Testis (tissue), 2 donors: ENCODE measurements at regions not wholly inside any gene's neighbourhood (a gene's known extent, or its start where the extent isn't known, plus 50 kb on each side); places are given as distances from the start of the nearest gene placed in this dataset.

Experiments used
- CTCF ChIP-seq, 3 experiments: fragments of 450-650 bp in 2 of 3; fragments of 200-600 bp in 1 of 3; sonication (generic) in 1 of 3; IDR thresholded peaks; one replicate each; pipeline ENCODE4 v1.5.1; 2016 to 2019; ENCODE audit warnings: antibody characterized with exemption in 3 of 3, mild to moderate bottlenecking in 2 of 3, moderate library complexity in 1 of 3
- POLR2A ChIP-seq: fragments of 450-650 bp; IDR thresholded peaks from one replicate; pipeline ENCODE4 v1.6.1; 2017; ENCODE audit warnings: antibody characterized with exemption, mild to moderate bottlenecking, moderate library complexity

- no peak for TF ChIP-seq CTCF (IDR thresholded peaks at IDR 0.05)
- TF ChIP-seq POLR2A, result no peak
Observed at GRCh38 chr2:166661391-166661790, 167.3 kb upstream of the SCN7A start.
